Activated naive CD8-positive, alpha-beta T cell treated with anti-CD3 and anti-CD28 coated beads, Interleukin-2, amount 50 U/mL, for 24 hours (primary cell): ENCODE measurements at regions not wholly inside any gene's neighbourhood (a gene's known extent, or its start where the extent isn't known, plus 50 kb on each side); places are given as distances from the start of the nearest gene placed in this dataset.

Source experiments
- ATAC-seq: fragments of 150-1000 bp; cut with Tn5 transposase; one replicate; pipeline ENCODE4 v1.10.0; 2021
- DNase-seq: peaks from one replicate; pipeline ENCODE4 v3.0.0; 2021
- H3K27ac Mint-ChIP-seq: one replicate; pipeline ENCODE4 v1.8.0; 2021; ENCODE audit warnings: mild to moderate bottlenecking, mixed read lengths
- H3K27me3 Mint-ChIP-seq: one replicate; pipeline ENCODE4 v1.8.0; 2021; ENCODE audit warnings: mixed read lengths
- H3K36me3 Mint-ChIP-seq: one replicate; pipeline ENCODE4 v1.8.0; 2021; ENCODE audit warnings: low read depth, mixed read lengths
- H3K4me1 Mint-ChIP-seq: one replicate; pipeline ENCODE4 v1.8.0; 2021; ENCODE audit warnings: mixed read lengths
- H3K4me3 Mint-ChIP-seq: one replicate; pipeline ENCODE4 v1.8.0; 2021; ENCODE audit warnings: mild to moderate bottlenecking, moderate library complexity, mixed read lengths
- H3K9me3 Mint-ChIP-seq: one replicate; pipeline ENCODE4 v1.8.0; 2021; ENCODE audit warnings: mixed read lengths

- no peaks in the 10 kb centered on the region for H3K27me3 Mint-ChIP-seq
- H3K4me1 Mint-ChIP-seq = no peaks in the 10 kb centered on the region
- H3K36me3 Mint-ChIP-seq = no peaks in the 10 kb centered on the region
- H3K9me3 Mint-ChIP-seq = peaks cover 4% of the 10 kb centered on the region
- ATAC-seq (no peak), DNase-seq (no peak)
- H3K4me3 Mint-ChIP-seq = no peak overlapping the region
- no peak overlapping the region for H3K27ac Mint-ChIP-seq
These were observed 424.2 kb upstream of the CNTNAP2 start for GRCh38 chr7:145692237-145692950.

GRCh38 chr7:145691377-145691914 lies 425.2 kb upstream of the CNTNAP2 start:
- DNase-seq (no peak), ATAC-seq (no peak)
- Mint-ChIP-seq H3K27ac (no peak overlapping the region), H3K4me3 (no peak overlapping the region), H3K4me1 (no peaks in the 10 kb centered on the region), H3K27me3 (no peaks in the 10 kb centered on the region), H3K36me3 (no peaks in the 10 kb centered on the region), H3K9me3 (peaks cover 4% of the 10 kb centered on the region)

DNA sequence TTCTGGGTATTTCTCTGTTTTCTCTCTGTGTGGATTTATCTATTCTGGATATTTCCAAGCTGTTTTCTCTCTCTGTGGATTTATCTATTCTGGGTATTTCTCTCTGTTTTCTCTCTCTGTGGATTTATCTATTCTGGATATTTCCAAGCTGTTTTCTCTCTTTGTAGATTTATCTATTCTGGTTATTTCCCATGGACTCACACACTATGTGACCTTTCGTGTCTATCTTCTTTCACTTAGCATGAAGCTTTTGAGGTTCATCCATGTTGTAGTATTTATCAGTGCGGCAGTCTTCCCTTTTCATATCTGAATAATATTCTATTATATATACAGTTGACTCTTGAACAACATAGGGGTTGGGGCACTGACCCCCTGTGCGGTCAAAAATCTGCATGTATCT lies 435.0 kb upstream of the CNTNAP2 start:
- Mint-ChIP-seq H3K27me3 (no peaks in the 10 kb centered on the region), H3K27ac (no peak overlapping the region), H3K4me1 (no peaks in the 10 kb centered on the region), H3K36me3 (no peaks in the 10 kb centered on the region), H3K9me3 (no peaks in the 10 kb centered on the region), H3K4me3 (no peak overlapping the region)
- ATAC-seq = no peak
- DNase-seq = no peak

GRCh38 chr7:145681159-145681558 lies 435.4 kb upstream of the CNTNAP2 start:
- Mint-ChIP-seq H3K27ac (no peak overlapping the region), H3K4me3 (no peak overlapping the region), H3K27me3 (no peaks in the 10 kb centered on the region), H3K9me3 (no peaks in the 10 kb centered on the region), H3K4me1 (no peaks in the 10 kb centered on the region), H3K36me3 (no peaks in the 10 kb centered on the region)
- DNase-seq (no peak), ATAC-seq (no peak)

- H3K27ac Mint-ChIP-seq = no peak overlapping the region
- no peak for DNase-seq
- H3K36me3 Mint-ChIP-seq = no peaks in the 10 kb centered on the region
- H3K9me3 Mint-ChIP-seq = peaks cover 28% of the 10 kb centered on the region
- H3K27me3 Mint-ChIP-seq = no peaks in the 10 kb centered on the region
- no peak for ATAC-seq
- no peak overlapping the region for H3K4me3 Mint-ChIP-seq
- no peaks in the 10 kb centered on the region for H3K4me1 Mint-ChIP-seq
These were observed 450.9 kb upstream of the CNTNAP2 start for GRCh38 chr7:145665499-145666258.

GRCh38 chr7:145655666-145656065 lies 460.9 kb upstream of the CNTNAP2 start:
- H3K9me3 Mint-ChIP-seq = peaks cover 3% of the 10 kb centered on the region
- no peaks in the 10 kb centered on the region for H3K4me1 Mint-ChIP-seq
- no peak overlapping the region for H3K4me3 Mint-ChIP-seq
- ATAC-seq (no peak), DNase-seq (no peak)
- H3K27ac Mint-ChIP-seq = no peak overlapping the region
- no peaks in the 10 kb centered on the region for H3K36me3 Mint-ChIP-seq
- no peaks in the 10 kb centered on the region for H3K27me3 Mint-ChIP-seq

DNA sequence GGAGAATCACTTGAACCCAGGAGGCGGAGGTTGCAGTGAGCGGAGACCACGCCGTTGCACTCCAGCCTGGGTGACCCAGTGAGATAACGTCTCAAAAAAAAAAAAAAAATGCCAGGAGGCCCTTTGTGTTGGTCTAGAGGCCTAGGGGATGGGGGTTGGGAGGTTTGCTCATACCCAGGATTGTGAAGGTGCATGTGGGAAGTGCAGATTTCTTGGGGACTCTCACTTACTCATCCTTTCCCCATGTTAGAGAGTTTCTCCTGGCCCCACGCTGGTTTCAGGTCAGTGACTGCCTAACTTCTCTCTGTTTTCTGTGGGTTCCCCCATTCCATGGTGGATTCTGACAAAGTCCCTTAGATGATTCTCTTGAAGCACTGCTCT lies 471.5 kb upstream of the CNTNAP2 start:
- no peak overlapping the region for H3K27ac Mint-ChIP-seq
- no peaks in the 10 kb centered on the region for H3K36me3 Mint-ChIP-seq
- ATAC-seq (no peak), DNase-seq (no peak)
- no peaks in the 10 kb centered on the region for H3K27me3 Mint-ChIP-seq
- no peak overlapping the region for H3K4me3 Mint-ChIP-seq
- no peaks in the 10 kb centered on the region for H3K4me1 Mint-ChIP-seq
- peaks cover 12% of the 10 kb centered on the region for H3K9me3 Mint-ChIP-seq

- ATAC-seq = no peak
- H3K4me3 Mint-ChIP-seq = no peak overlapping the region
- peaks cover 13% of the 10 kb centered on the region for H3K9me3 Mint-ChIP-seq
These were observed 472.0 kb upstream of the CNTNAP2 start for GRCh38 chr7:145644426-145645134.

GRCh38 chr7:145643981-145644380 lies 472.6 kb upstream of the CNTNAP2 start:
- Mint-ChIP-seq H3K27me3 (no peaks in the 10 kb centered on the region), H3K4me3 (no peak overlapping the region)
- ATAC-seq = no peak

More at GRCh38 chr7:145644426-145645134, 472.0 kb upstream of the CNTNAP2 start:
- H3K4me1 Mint-ChIP-seq = no peaks in the 10 kb centered on the region
- no peaks in the 10 kb centered on the region for H3K36me3 Mint-ChIP-seq
- DNase-seq = no peak
- no peaks in the 10 kb centered on the region for H3K27me3 Mint-ChIP-seq
- no peak overlapping the region for H3K27ac Mint-ChIP-seq

DNA sequence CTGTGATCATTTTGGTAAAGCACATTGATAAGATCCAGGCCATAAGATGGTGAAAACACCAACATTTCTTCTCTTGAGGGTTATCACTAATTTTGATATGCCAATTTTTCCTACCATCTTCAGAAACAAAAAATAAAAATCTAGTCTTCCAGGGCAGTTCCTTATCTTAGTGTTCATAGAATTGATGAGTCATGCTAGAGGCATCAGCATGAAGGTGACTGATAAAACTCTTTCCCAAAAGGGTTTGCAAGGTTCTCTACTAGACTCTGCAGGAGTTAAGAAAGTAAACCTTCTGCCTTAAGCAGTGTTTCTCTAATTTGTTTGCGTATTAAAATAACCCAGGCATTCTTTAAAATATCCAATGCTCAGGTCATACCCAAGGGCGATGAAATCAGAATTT lies 483.1 kb upstream of the CNTNAP2 start:
- no peak for ATAC-seq
- DNase-seq = no peak
- Mint-ChIP-seq H3K27me3 (no peaks in the 10 kb centered on the region), H3K9me3 (no peaks in the 10 kb centered on the region), H3K36me3 (no peaks in the 10 kb centered on the region), H3K27ac (no peak overlapping the region), H3K4me1 (no peaks in the 10 kb centered on the region), H3K4me3 (no peak overlapping the region)

More at GRCh38 chr7:145643981-145644380, 472.6 kb upstream of the CNTNAP2 start:
- peaks cover 16% of the 10 kb centered on the region for H3K9me3 Mint-ChIP-seq
- H3K4me1 Mint-ChIP-seq = no peaks in the 10 kb centered on the region
- no peak overlapping the region for H3K27ac Mint-ChIP-seq
- DNase-seq = no peak
- no peaks in the 10 kb centered on the region for H3K36me3 Mint-ChIP-seq

GRCh38 chr7:145624618-145625017 lies 492.0 kb upstream of the CNTNAP2 start:
- H3K4me3 Mint-ChIP-seq = no peak overlapping the region
- H3K36me3 Mint-ChIP-seq = no peaks in the 10 kb centered on the region
- ATAC-seq (no peak), DNase-seq (no peak)
- no peak overlapping the region for H3K27ac Mint-ChIP-seq
- no peaks in the 10 kb centered on the region for H3K4me1 Mint-ChIP-seq
- peaks cover 4% of the 10 kb centered on the region for H3K9me3 Mint-ChIP-seq
- no peaks in the 10 kb centered on the region for H3K27me3 Mint-ChIP-seq

- no peaks in the 10 kb centered on the region for H3K36me3 Mint-ChIP-seq
- no peak overlapping the region for H3K4me3 Mint-ChIP-seq
- no peaks in the 10 kb centered on the region for H3K27me3 Mint-ChIP-seq
- DNase-seq (no peak), ATAC-seq (no peak)
- H3K27ac Mint-ChIP-seq = no peak overlapping the region
- H3K9me3 Mint-ChIP-seq = peaks cover 25% of the 10 kb centered on the region
- H3K4me1 Mint-ChIP-seq = no peaks in the 10 kb centered on the region
These were observed 510.6 kb upstream of the CNTNAP2 start for GRCh38 chr7:145605963-145606362.

DNA sequence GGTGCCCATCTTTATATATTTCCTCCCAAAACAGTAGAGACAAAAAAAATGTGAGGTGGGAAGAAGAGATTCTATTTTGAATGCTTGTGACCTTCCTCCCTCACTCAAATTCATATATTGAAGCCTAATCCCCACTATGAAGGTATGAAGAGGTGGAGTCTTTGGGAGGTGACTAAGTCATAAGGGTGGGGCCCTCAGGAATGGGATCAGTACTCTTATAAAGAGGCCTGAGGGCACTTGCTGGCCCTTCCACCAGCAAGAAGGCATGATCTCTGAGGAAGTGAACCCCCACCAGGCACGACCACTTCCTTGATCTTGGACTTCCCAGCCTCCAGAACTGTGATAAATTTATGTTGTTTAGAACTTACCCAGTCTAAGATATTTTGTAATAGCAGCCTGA lies 517.2 kb upstream of the CNTNAP2 start:
- ATAC-seq = no peak
- Mint-ChIP-seq H3K36me3 (no peaks in the 10 kb centered on the region), H3K9me3 (peaks cover 9% of the 10 kb centered on the region), H3K27me3 (no peaks in the 10 kb centered on the region), H3K4me3 (no peak overlapping the region), H3K27ac (no peak overlapping the region), H3K4me1 (no peaks in the 10 kb centered on the region)
- DNase-seq = no peak

DNA sequence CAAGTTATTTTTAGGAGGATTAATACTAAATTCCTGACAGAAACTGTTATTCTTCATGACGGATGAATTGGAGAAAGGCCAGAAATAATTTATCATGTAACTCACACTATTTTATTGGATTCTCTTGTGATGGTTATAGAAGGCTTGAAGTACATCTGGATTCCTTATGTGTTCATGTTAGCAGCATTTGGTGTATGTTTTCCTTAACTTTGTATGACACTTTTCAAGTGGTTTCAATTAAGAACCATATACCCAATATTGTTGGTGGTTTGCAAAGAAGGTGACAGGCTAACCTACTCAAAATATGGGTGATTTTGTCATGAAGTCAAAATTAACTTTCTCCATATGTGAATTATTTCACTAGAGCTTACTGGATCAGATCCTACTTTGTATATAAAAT lies 532.2 kb upstream of the CNTNAP2 start:
- Mint-ChIP-seq H3K36me3 (no peaks in the 10 kb centered on the region), H3K4me1 (no peaks in the 10 kb centered on the region), H3K27ac (no peak overlapping the region), H3K4me3 (no peak overlapping the region), H3K27me3 (no peaks in the 10 kb centered on the region), H3K9me3 (peaks cover 9% of the 10 kb centered on the region)
- ATAC-seq = no peak
- no peak for DNase-seq
